WERI-Rb-1 (cell line): ENCODE measurements at regions not wholly inside any gene's neighbourhood (a gene's known extent, or its start where the extent isn't known, plus 50 kb on each side); places are given as distances from the start of the nearest gene placed in this dataset.

ENCODE experiments used
- DNase-seq: peaks from one replicate; pipeline ENCODE4 v3.0.0-alpha.2; 2020
- H3K27ac ChIP-seq: fragments of 250-450 bp; sonication (Bioruptor Pico); 2 replicates; pipeline ENCODE4 v1.5.1; 2020; ENCODE audit warnings: mild to moderate bottlenecking, moderate library complexity
- H3K27me3 ChIP-seq: fragments of 250-450 bp; sonication (Bioruptor Pico); 2 replicates; pipeline ENCODE4 v1.5.1; 2021; ENCODE audit warnings: mild to moderate bottlenecking, low read depth, moderate library complexity; ENCODE audit not compliant: insufficient read depth, severe bottlenecking
- H3K36me3 ChIP-seq: fragments of 250-450 bp; sonication (Bioruptor Pico); 2 replicates; pipeline ENCODE4 v1.5.1; 2020; ENCODE audit warnings: mild to moderate bottlenecking, moderate library complexity
- H3K4me3 ChIP-seq: 2 replicates; pipeline ENCODE4 v1.5.1; 2011; ENCODE audit warnings: low read depth, mild to moderate bottlenecking, control low read depth, low read length
- H3K9me3 ChIP-seq: fragments of 250-450 bp; sonication (Bioruptor Pico); 2 replicates; pipeline ENCODE4 v1.5.1; 2021; ENCODE audit warnings: mild to moderate bottlenecking, moderate library complexity; ENCODE audit not compliant: severe bottlenecking
- TF ChIP-seq, protein P1 (sequence below): IDR thresholded peaks from 2 replicates; pipeline ENCODE4 v1.5.1; 2011; ENCODE audit warnings: low read depth, mild to moderate bottlenecking, control low read depth, inconsistent platforms, low read length

- H3K4me3 ChIP-seq = no peak overlapping the region
- H3K36me3 ChIP-seq = no peaks in the 10 kb centered on the region
- DNase-seq = no peak
- TF ChIP-seq, protein P1, sequence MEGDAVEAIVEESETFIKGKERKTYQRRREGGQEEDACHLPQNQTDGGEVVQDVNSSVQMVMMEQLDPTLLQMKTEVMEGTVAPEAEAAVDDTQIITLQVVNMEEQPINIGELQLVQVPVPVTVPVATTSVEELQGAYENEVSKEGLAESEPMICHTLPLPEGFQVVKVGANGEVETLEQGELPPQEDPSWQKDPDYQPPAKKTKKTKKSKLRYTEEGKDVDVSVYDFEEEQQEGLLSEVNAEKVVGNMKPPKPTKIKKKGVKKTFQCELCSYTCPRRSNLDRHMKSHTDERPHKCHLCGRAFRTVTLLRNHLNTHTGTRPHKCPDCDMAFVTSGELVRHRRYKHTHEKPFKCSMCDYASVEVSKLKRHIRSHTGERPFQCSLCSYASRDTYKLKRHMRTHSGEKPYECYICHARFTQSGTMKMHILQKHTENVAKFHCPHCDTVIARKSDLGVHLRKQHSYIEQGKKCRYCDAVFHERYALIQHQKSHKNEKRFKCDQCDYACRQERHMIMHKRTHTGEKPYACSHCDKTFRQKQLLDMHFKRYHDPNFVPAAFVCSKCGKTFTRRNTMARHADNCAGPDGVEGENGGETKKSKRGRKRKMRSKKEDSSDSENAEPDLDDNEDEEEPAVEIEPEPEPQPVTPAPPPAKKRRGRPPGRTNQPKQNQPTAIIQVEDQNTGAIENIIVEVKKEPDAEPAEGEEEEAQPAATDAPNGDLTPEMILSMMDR = no peak
- no peaks in the 10 kb centered on the region for H3K27me3 ChIP-seq
- no peaks in the 10 kb centered on the region for H3K9me3 ChIP-seq
- H3K27ac ChIP-seq = no peak overlapping the region
Measured at GRCh38 chr4:45327544-45327943, 601.2 kb upstream of the GNPDA2 start.

- Histone ChIP-seq H3K27ac (no peak overlapping the region), H3K9me3 (no peaks in the 10 kb centered on the region), H3K36me3 (no peaks in the 10 kb centered on the region), H3K27me3 (no peaks in the 10 kb centered on the region), H3K4me3 (no peak overlapping the region)
- TF ChIP-seq, protein P1 = no peak
- no peak for DNase-seq
Measured at GRCh38 chr4:45324455-45325417, 598.4 kb upstream of the GNPDA2 start.

GRCh38 chr4:45323453-45324058, 597.2 kb upstream of the GNPDA2 start:
- Histone ChIP-seq H3K27ac (no peak overlapping the region), H3K27me3 (no peaks in the 10 kb centered on the region), H3K9me3 (no peaks in the 10 kb centered on the region), H3K36me3 (no peaks in the 10 kb centered on the region), H3K4me3 (no peak overlapping the region)
- TF ChIP-seq, protein P1 = no peak
- no peak for DNase-seq

DNA sequence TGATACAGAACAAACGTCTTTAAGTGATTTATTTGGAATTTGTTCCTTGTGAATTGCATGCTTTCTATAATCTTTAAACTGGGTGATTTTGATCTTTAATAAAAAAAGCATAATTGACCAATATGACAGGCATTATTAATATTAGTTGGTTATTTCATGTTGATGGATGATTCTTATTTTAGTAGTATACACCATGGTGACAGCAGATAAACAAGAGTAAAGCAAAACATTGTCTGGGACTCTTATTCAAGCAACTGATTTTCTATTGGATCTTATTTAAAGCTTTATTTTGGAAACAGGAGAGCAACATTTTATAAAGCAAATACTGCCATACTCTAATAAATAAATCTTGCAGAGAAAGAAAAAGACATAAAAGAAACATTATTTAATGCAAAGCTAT, 591.4 kb upstream of the GNPDA2 start:
- no peak overlapping the region for H3K27ac ChIP-seq
- TF ChIP-seq, protein P1 = no peak
- H3K36me3 ChIP-seq = no peaks in the 10 kb centered on the region
- H3K4me3 ChIP-seq = no peak overlapping the region
- no peaks in the 10 kb centered on the region for H3K27me3 ChIP-seq
- H3K9me3 ChIP-seq = no peaks in the 10 kb centered on the region
- DNase-seq = no peak

- H3K4me3 ChIP-seq = no peak overlapping the region
- TF ChIP-seq, protein P1 = no peak
- H3K27me3 ChIP-seq = no peaks in the 10 kb centered on the region
- no peak for DNase-seq
- H3K27ac ChIP-seq = no peak overlapping the region
- no peaks in the 10 kb centered on the region for H3K9me3 ChIP-seq
- no peaks in the 10 kb centered on the region for H3K36me3 ChIP-seq
Measured at GRCh38 chr4:45317276-45317675, 590.9 kb upstream of the GNPDA2 start.
